K562 (cell line): ENCODE measurements at regions not wholly inside any gene's neighbourhood (a gene's known extent, or its start where the extent isn't known, plus 50 kb on each side); places are given as distances from the start of the nearest gene placed in this dataset.

Experiments used
- ATAC-seq: fragments of 200-7000 bp; cut with Tn5 transposase; 3 replicates; pipeline ENCODE4 v1.9.1; 2020; ENCODE audit warnings: moderate library complexity
- BruUV-seq: library from RNA; stranded (reverse); fragments of 400-500 nt; replicated peaks from 2 replicates; lab custom pipeline; 2021; lab: Mats Ljungman, UMichigan
- CTCF ChIA-PET: fragments of 300-600 bp; formaldehyde crosslinking; extraction: SDS; loops from one replicate; lab custom pipeline; 2021; ENCODE audit warnings: low intra/inter-chr PET ratio; lab: Yijun Ruan, JAX
- POLR2A ChIA-PET: fragments of 300-600, 350-650 bp; sonication (Branson Sonifier 250); formaldehyde crosslinking; extraction: SDS; loops from one replicate; lab custom pipeline; 2021; ENCODE audit warnings: antibody characterized with exemption, inconsistent platforms; lab: Yijun Ruan, JAX
- DNase-seq, 4 experiments: peaks; one replicate each; pipeline versions ENCODE4 v3.0.0 to v3.0.0-alpha.2; 2011 to 2018; ENCODE audit warnings: low spot score in 3 of 4, mixed read lengths in 3 of 4; ENCODE audit errors: extremely low read depth in 1 of 4
- FAIRE-seq: peaks from 2 replicates; lab custom pipeline; 2011; peaks lifted over from hg19 to GRCh38; lab: Jason Lieb, UNC
- H2AFZ ChIP-seq: 2 replicates; pipeline ENCODE4 v1.6.0; 2011; ENCODE audit warnings: low read depth, low read length, control low read depth, inconsistent platforms
- H3K27ac ChIP-seq: fragments of 200-600 bp; 3 replicates; pipeline ENCODE4 v1.8.0; 2011; ENCODE audit warnings: low read depth, mild to moderate bottlenecking, control low read depth, inconsistent platforms, low read length, moderate library complexity, mixed read lengths; ENCODE audit errors: extremely low read depth
- H3K27me3 ChIP-seq, 2 experiments: fragments of 300-600 bp in 1 of 2; 2 replicates in 1 of 2; 3 replicates in 1 of 2; pipeline versions ENCODE4 v1.6.0 to v1.8.0; 2011; ENCODE audit warnings: inconsistent platforms in 2 of 2, low read length in 2 of 2, mild to moderate bottlenecking in 1 of 2, mixed read lengths in 1 of 2, moderate library complexity in 1 of 2; ENCODE audit not compliant: control insufficient read depth in 2 of 2, insufficient read depth in 2 of 2
- H3K36me3 ChIP-seq: fragments of 300-600 bp; 3 replicates; pipeline ENCODE4 v1.8.0; 2011; ENCODE audit warnings: mild to moderate bottlenecking, low read length, inconsistent platforms; ENCODE audit not compliant: control insufficient read depth, insufficient read depth
- H3K4me1 ChIP-seq, 2 experiments: fragments of 200-600 bp in 1 of 2; replicated peaks in 1 of 2; 2 replicates in 1 of 2; 3 replicates in 1 of 2; pipeline versions ENCODE4 v1.5.1 to v1.8.0; 2011; ENCODE audit warnings: inconsistent platforms in 2 of 2, low read length in 2 of 2, mild to moderate bottlenecking in 1 of 2, mixed read lengths in 1 of 2, moderate library complexity in 1 of 2; ENCODE audit not compliant: control insufficient read depth in 2 of 2, insufficient read depth in 2 of 2
- H3K4me2 ChIP-seq: 2 replicates; pipeline ENCODE4 v1.6.1; 2011; ENCODE audit warnings: low read length, control low read depth, inconsistent platforms, mixed read lengths; ENCODE audit not compliant: insufficient read depth
- H3K4me3 ChIP-seq: fragments of 200-600 bp; sonication (generic), shearing (Covaris generic); 2 replicates; pipeline ENCODE4 v1.5.1; 2016; ENCODE audit warnings: control low read depth, inconsistent platforms
- H3K79me2 ChIP-seq: fragments of 200-600 bp; 3 replicates; pipeline ENCODE4 v1.8.0; 2011; ENCODE audit warnings: low read length, inconsistent platforms; ENCODE audit not compliant: control insufficient read depth, insufficient read depth
- H3K9ac ChIP-seq, 2 experiments: 2 replicates each; pipeline versions ENCODE4 v1.6.0 to v1.6.1; 2011; ENCODE audit warnings: low read depth in 2 of 2, low read length in 2 of 2, control low read depth in 1 of 2, inconsistent platforms in 1 of 2, mild to moderate bottlenecking in 1 of 2, mixed read lengths in 1 of 2; ENCODE audit not compliant: insufficient read depth in 1 of 2
- H3K9me1 ChIP-seq: one replicate; pipeline ENCODE4 v1.6.0; 2011; ENCODE audit warnings: inconsistent platforms, mild to moderate bottlenecking, low read length, moderate library complexity; ENCODE audit not compliant: control insufficient read depth, insufficient read depth
- H3K9me3 ChIP-seq: replicated peaks from 2 replicates; pipeline ENCODE4 v1.5.1; 2011; ENCODE audit warnings: low read depth, low read length, inconsistent platforms; ENCODE audit not compliant: control insufficient read depth, insufficient read depth
- H4K20me1 ChIP-seq: replicated peaks from 2 replicates; pipeline ENCODE4 v1.6.1; 2011; ENCODE audit warnings: low read length, inconsistent platforms, mixed read lengths; ENCODE audit not compliant: control insufficient read depth, insufficient read depth
- ELK3 ChIP-seq: fragments of 450-650 bp; formaldehyde crosslinking; IDR thresholded peaks from 2 replicates; pipeline ENCODE4 v1.4.0; 2020; ENCODE audit warnings: mild to moderate bottlenecking
- ETV1 ChIP-seq: fragments of 450-650 bp; conservative IDR thresholded peaks from 2 replicates; pipeline ENCODE4 v1.6.1; 2016; ENCODE audit warnings: missing genetic modification characterization, control low read depth, low read depth, missing compliant biosample characterization
- FUS ChIP-seq: fragments of 200-400 bp; formaldehyde crosslinking; optimal IDR thresholded peaks from 2 replicates; pipeline ENCODE3; 2017; ENCODE audit warnings: low read depth, low read length
- JUN ChIP-seq, 2 experiments: sonication (generic) in 1 of 2; formaldehyde crosslinking in 1 of 2; IDR thresholded peaks; 2 replicates each; pipeline versions ENCODE4 v1.6.1 to v1.8.0; 2012 to 2022; ENCODE audit warnings: borderline replicate concordance in 2 of 2, mild to moderate bottlenecking in 2 of 2, improper control_type of control experiment in 1 of 2, low read depth in 1 of 2, low read length in 1 of 2, missing genetic modification reagents in 1 of 2
- MCM2 ChIP-seq: fragments of 450-650 bp; IDR thresholded peaks from 2 replicates; pipeline ENCODE4 v1.6.1; 2017; ENCODE audit warnings: low read depth, mild to moderate bottlenecking
- MCM3 ChIP-seq: fragments of 450-650 bp; IDR thresholded peaks from 2 replicates; pipeline ENCODE4 v1.6.1; 2016
- MLLT1 ChIP-seq, 2 experiments: fragments of 450-650 bp; IDR thresholded peaks; 2 replicates each; pipeline ENCODE4 v1.6.1; 2016
- NBN ChIP-seq: fragments of 450-650 bp; IDR thresholded peaks from 2 replicates; pipeline ENCODE4 v1.6.1; 2016; ENCODE audit warnings: low read depth, mild to moderate bottlenecking
- NR2C1 ChIP-seq, 2 experiments: fragments of 450-650 bp; IDR thresholded peaks; 2 replicates each; pipeline ENCODE4 v1.6.1; 2017; ENCODE audit warnings: mild to moderate bottlenecking in 2 of 2, antibody characterized with exemption in 1 of 2, inconsistent platforms in 1 of 2, missing compliant biosample characterization in 1 of 2, missing genetic modification characterization in 1 of 2
- RBM34 ChIP-seq: fragments of 200-400 bp; formaldehyde crosslinking; IDR thresholded peaks from 2 replicates; pipeline ENCODE4 v1.6.1; 2018; ENCODE audit warnings: low read length, borderline replicate concordance; ENCODE audit not compliant: insufficient read depth
- RHOXF2B ChIP-seq: fragments of 250-450 bp; sonication (Bioruptor Pico); conservative IDR thresholded peaks from 2 replicates; pipeline ENCODE4 v1.5.1; 2021
- U2AF1 ChIP-seq: fragments of 200-400 bp; formaldehyde crosslinking; optimal IDR thresholded peaks from 2 replicates; pipeline ENCODE3; 2017; ENCODE audit warnings: mild to moderate bottlenecking, low read depth, low read length, moderate library complexity
- ZBTB17 ChIP-seq: fragments of 450-650 bp; formaldehyde crosslinking; IDR thresholded peaks from 2 replicates; pipeline ENCODE4 v1.4.0; 2020; ENCODE audit warnings: mild to moderate bottlenecking
- ZNF175 ChIP-seq: fragments of 200-800 bp; sonication (Bioruptor generic); IDR thresholded peaks from 2 replicates; pipeline ENCODE4 v1.6.1; 2016; ENCODE audit warnings: low read depth, mild to moderate bottlenecking, missing genetic modification characterization, missing compliant biosample characterization
- WGBS: fragments of 100-300 bp; shearing (Covaris generic); methylation state at CpG from one replicate; pipeline ENCODE4 v1.1.6; 2016; ENCODE audit warnings: low coverage, mixed read lengths; ENCODE audit not compliant: insufficient coverage; ENCODE audit errors: missing lambda C conversion rate; 5-methylcytosine and 5-hydroxymethylcytosine counted together
- in situ Hi-C: fragments of 300-500 bp; cut with MboI; formaldehyde crosslinking; loops from 4 replicates; pipeline ENCODE4 v1.15.0; 2018; ENCODE audit warnings: inconsistent platforms, mixed read lengths
- intact Hi-C: fragments of 100-400 bp; cut with micrococcal nuclease; formaldehyde crosslinking; loops from 2 replicates; pipeline ENCODE4 v1.14.2; 2022
- TF ChIP-seq, protein P1 (sequence below): sonication (generic); formaldehyde crosslinking; IDR thresholded peaks from 2 replicates; pipeline ENCODE4 v1.8.1; 2023; ENCODE audit warnings: missing genetic modification reagents, mild to moderate bottlenecking, borderline replicate concordance

- TF ChIP-seq RHOXF2B (CRISPR knock-in tag): no peak
Measured at GRCh38 chr14:42140831-42141279, 534.2 kb downstream of the LRFN5 start (continued).

GRCh38 chr14:42140001-42140400, 533.3 kb downstream of the LRFN5 start:
- no peak for FAIRE-seq
- Histone ChIP-seq H3K9me1 (no peaks in the 10 kb centered on the region), H2AFZ (no peak overlapping the region), H3K4me3 (no peak overlapping the region), H3K4me2 (no peak overlapping the region), H3K36me3 (no peaks in the 10 kb centered on the region), H3K27me3 (no peaks in the 10 kb centered on the region), H3K79me2 (no peaks in the 10 kb centered on the region), H3K27ac (no peak overlapping the region), H3K9me3 (no peaks in the 10 kb centered on the region), H3K4me1 (no peaks in the 10 kb centered on the region), H4K20me1 (no peaks in the 10 kb centered on the region), H3K9ac (no peak overlapping the region)
- CTCF ChIA-PET: no interaction called here
- BruUV-seq: no TSS peak
- no peak for DNase-seq
- ATAC-seq: no peak
- intact Hi-C loops (no loop called here), in situ Hi-C loops (no loop called here)
- POLR2A ChIA-PET: no interaction called here
- WGBS: 3% methylated on average over 3 of the region's 3 CpGs
- TF ChIP-seq ZNF175 (CRISPR knock-in tag): no peak
- TF ChIP-seq RBM34: no peak
- TF ChIP-seq ELK3 (CRISPR knock-in tag): no peak
- TF ChIP-seq NBN: no peak
- no peak for TF ChIP-seq ETV1 (tag)
- no peak for TF ChIP-seq NR2C1 (IDR thresholded peaks at IDR 0.05)
- no peak for TF ChIP-seq NR2C1 (tag; IDR thresholded peaks at IDR 0.05)
- TF ChIP-seq MCM2: no peak
- TF ChIP-seq, protein P1, sequence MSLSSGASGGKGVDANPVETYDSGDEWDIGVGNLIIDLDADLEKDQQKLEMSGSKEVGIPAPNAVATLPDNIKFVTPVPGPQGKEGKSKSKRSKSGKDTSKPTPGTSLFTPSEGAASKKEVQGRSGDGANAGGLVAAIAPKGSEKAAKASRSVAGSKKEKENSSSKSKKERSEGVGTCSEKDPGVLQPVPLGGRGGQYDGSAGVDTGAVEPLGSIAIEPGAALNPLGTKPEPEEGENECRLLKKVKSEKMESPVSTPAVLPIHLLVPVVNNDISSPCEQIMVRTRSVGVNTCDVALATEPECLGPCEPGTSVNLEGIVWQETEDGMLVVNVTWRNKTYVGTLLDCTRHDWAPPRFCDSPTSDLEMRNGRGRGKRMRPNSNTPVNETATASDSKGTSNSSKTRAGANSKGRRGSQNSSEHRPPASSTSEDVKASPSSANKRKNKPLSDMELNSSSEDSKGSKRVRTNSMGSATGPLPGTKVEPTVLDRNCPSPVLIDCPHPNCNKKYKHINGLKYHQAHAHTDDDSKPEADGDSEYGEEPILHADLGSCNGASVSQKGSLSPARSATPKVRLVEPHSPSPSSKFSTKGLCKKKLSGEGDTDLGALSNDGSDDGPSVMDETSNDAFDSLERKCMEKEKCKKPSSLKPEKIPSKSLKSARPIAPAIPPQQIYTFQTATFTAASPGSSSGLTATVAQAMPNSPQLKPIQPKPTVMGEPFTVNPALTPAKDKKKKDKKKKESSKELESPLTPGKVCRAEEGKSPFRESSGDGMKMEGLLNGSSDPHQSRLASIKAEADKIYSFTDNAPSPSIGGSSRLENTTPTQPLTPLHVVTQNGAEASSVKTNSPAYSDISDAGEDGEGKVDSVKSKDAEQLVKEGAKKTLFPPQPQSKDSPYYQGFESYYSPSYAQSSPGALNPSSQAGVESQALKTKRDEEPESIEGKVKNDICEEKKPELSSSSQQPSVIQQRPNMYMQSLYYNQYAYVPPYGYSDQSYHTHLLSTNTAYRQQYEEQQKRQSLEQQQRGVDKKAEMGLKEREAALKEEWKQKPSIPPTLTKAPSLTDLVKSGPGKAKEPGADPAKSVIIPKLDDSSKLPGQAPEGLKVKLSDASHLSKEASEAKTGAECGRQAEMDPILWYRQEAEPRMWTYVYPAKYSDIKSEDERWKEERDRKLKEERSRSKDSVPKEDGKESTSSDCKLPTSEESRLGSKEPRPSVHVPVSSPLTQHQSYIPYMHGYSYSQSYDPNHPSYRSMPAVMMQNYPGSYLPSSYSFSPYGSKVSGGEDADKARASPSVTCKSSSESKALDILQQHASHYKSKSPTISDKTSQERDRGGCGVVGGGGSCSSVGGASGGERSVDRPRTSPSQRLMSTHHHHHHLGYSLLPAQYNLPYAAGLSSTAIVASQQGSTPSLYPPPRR (CRISPR knock-in tag): no peak
- TF ChIP-seq U2AF1: no peak
- no peak for TF ChIP-seq MLLT1 (IDR thresholded peaks at IDR 0.05)
- no peak for TF ChIP-seq ZBTB17 (CRISPR knock-in tag)
- TF ChIP-seq JUN (IDR thresholded peaks at IDR 0.05; ENCODE audit: borderline replicate concordance, low read depth, low read length): no peak
- no peak for TF ChIP-seq JUN (CRISPR knock-in tag; IDR thresholded peaks at IDR 0.05; ENCODE audit: borderline replicate concordance)
- TF ChIP-seq FUS: no peak
- TF ChIP-seq MCM3: no peak
